ENCODE measurements at regions not wholly inside any gene's neighbourhood (a gene's known extent, or its start where the extent isn't known, plus 50 kb on each side); places are given as distances from the start of the nearest gene placed in this dataset.

DNA sequence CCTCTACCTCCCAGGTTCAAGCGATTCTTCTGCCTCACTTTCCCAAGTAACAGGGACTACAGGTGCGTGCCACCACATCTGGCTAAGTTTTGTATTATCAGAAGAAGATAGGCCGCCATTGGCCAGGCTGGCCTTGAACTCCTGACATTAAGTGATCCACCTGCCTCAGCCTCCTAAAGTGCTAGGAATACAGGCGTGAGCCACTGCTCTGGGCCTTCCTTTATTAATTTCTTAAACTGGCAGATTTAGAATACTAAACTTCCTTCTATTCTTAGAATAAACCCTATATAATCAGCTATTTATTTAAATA lies 86.6 kb downstream of the HFE start (continued):
- TF ChIP-seq, protein P1, sequence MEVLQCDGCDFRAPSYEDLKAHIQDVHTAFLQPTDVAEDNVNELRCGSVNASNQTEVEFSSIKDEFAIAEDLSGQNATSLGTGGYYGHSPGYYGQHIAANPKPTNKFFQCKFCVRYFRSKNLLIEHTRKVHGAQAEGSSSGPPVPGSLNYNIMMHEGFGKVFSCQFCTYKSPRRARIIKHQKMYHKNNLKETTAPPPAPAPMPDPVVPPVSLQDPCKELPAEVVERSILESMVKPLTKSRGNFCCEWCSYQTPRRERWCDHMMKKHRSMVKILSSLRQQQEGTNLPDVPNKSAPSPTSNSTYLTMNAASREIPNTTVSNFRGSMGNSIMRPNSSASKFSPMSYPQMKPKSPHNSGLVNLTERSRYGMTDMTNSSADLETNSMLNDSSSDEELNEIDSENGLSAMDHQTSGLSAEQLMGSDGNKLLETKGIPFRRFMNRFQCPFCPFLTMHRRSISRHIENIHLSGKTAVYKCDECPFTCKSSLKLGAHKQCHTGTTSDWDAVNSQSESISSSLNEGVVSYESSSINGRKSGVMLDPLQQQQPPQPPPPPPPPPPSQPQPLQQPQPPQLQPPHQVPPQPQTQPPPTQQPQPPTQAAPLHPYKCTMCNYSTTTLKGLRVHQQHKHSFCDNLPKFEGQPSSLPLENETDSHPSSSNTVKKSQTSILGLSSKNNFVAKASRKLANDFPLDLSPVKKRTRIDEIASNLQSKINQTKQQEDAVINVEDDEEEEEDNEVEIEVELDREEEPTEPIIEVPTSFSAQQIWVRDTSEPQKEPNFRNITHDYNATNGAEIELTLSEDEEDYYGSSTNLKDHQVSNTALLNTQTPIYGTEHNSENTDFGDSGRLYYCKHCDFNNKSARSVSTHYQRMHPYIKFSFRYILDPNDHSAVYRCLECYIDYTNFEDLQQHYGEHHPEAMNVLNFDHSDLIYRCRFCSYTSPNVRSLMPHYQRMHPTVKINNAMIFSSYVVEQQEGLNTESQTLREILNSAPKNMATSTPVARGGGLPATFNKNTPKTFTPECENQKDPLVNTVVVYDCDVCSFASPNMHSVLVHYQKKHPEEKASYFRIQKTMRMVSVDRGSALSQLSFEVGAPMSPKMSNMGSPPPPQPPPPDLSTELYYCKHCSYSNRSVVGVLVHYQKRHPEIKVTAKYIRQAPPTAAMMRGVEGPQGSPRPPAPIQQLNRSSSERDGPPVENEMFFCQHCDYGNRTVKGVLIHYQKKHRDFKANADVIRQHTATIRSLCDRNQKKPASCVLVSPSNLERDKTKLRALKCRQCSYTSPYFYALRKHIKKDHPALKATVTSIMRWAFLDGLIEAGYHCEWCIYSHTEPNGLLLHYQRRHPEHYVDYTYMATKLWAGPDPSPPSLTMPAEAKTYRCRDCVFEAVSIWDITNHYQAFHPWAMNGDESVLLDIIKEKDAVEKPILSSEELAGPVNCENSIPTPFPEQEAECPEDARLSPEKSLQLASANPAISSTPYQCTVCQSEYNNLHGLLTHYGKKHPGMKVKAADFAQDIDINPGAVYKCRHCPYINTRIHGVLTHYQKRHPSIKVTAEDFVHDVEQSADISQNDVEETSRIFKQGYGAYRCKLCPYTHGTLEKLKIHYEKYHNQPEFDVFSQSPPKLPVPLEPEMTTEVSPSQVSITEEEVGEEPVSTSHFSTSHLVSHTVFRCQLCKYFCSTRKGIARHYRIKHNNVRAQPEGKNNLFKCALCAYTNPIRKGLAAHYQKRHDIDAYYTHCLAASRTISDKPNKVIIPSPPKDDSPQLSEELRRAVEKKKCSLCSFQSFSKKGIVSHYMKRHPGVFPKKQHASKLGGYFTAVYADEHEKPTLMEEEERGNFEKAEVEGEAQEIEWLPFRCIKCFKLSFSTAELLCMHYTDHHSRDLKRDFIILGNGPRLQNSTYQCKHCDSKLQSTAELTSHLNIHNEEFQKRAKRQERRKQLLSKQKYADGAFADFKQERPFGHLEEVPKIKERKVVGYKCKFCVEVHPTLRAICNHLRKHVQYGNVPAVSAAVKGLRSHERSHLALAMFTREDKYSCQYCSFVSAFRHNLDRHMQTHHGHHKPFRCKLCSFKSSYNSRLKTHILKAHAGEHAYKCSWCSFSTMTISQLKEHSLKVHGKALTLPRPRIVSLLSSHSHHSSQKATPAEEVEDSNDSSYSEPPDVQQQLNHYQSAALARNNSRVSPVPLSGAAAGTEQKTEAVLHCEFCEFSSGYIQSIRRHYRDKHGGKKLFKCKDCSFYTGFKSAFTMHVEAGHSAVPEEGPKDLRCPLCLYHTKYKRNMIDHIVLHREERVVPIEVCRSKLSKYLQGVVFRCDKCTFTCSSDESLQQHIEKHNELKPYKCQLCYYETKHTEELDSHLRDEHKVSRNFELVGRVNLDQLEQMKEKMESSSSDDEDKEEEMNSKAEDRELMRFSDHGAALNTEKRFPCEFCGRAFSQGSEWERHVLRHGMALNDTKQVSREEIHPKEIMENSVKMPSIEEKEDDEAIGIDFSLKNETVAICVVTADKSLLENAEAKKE (CRISPR knock-in tag; IDR thresholded peaks at IDR 0.05), result no peak
- TF ChIP-seq POLR2AphosphoS5 (IDR thresholded peaks at IDR 0.05; ENCODE audit: low read depth) (no peak), STAT1 (IDR thresholded peaks at IDR 0.05; ENCODE audit: unreplicated experiment) (no peak)
- TF ChIP-seq, protein P2, sequence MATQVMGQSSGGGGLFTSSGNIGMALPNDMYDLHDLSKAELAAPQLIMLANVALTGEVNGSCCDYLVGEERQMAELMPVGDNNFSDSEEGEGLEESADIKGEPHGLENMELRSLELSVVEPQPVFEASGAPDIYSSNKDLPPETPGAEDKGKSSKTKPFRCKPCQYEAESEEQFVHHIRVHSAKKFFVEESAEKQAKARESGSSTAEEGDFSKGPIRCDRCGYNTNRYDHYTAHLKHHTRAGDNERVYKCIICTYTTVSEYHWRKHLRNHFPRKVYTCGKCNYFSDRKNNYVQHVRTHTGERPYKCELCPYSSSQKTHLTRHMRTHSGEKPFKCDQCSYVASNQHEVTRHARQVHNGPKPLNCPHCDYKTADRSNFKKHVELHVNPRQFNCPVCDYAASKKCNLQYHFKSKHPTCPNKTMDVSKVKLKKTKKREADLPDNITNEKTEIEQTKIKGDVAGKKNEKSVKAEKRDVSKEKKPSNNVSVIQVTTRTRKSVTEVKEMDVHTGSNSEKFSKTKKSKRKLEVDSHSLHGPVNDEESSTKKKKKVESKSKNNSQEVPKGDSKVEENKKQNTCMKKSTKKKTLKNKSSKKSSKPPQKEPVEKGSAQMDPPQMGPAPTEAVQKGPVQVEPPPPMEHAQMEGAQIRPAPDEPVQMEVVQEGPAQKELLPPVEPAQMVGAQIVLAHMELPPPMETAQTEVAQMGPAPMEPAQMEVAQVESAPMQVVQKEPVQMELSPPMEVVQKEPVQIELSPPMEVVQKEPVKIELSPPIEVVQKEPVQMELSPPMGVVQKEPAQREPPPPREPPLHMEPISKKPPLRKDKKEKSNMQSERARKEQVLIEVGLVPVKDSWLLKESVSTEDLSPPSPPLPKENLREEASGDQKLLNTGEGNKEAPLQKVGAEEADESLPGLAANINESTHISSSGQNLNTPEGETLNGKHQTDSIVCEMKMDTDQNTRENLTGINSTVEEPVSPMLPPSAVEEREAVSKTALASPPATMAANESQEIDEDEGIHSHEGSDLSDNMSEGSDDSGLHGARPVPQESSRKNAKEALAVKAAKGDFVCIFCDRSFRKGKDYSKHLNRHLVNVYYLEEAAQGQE (IDR thresholded peaks at IDR 0.05; ENCODE audit: unreplicated experiment), result no peak

DNA sequence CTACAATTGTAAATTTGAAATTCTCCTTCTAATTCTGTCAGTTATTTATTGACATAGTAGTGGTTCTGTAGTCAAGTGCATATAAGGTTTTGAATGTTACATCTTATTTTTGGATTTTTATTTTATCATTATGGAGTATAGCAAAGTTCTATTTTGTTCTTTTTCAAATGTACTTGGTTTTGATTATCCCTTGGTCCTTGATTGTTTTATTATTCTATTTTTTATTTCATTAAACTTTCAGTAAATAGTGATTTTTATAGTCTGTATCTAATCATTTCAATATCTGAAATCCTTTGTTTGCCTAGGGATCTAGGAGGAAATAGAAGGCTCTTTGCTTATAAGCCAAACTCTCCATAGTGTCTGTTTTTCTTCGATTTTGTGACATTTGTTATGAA lies 87.8 kb downstream of the HFE start:
- Histone ChIP-seq H3K27ac (ENCODE audit: low read depth) (no peak overlapping the region), H3K4me3 (no peak overlapping the region), H3F3A (replicated peaks; ENCODE audit: low read depth) (no peaks in the 10 kb centered on the region), H4K20me1 (replicated peaks; ENCODE audit: insufficient read depth) (no peaks in the 10 kb centered on the region), H3K9me2 (ENCODE audit: insufficient read depth) (no peaks in the 10 kb centered on the region), H3K79me2 (replicated peaks; ENCODE audit: insufficient read depth) (no peaks in the 10 kb centered on the region), H3K4me1 (ENCODE audit: insufficient read depth) (peaks cover 13% of the 10 kb centered on the region), H2AFZ (no peak overlapping the region), H3K27me3 (ENCODE audit: insufficient read depth) (no peaks in the 10 kb centered on the region), H3K36me3 (ENCODE audit: insufficient read depth) (no peaks in the 10 kb centered on the region), H3K4me2 (no peak overlapping the region)
- H3K36me3 Mint-ChIP-seq (ENCODE audit: low read depth), result no peaks in the 10 kb centered on the region
- peaks cover 9% of the 10 kb centered on the region for H3K27me3 Mint-ChIP-seq (ENCODE audit: insufficient read depth, low read depth, poor library complexity)
- H3K27ac Mint-ChIP-seq, result no peak overlapping the region
- peak overlapping the region; percentile 35; the same call in 1 of the 3 replicates for H3K4me3 Mint-ChIP-seq
- peaks cover 16% of the 10 kb centered on the region for H3K4me1 Mint-ChIP-seq
- no peak for ATAC-seq
- no peaks in the 10 kb centered on the region for H3K9me3 Mint-ChIP-seq
- DNase-seq (ENCODE audit: low spot score), result no peak
- TF ChIP-seq ZNF114 (CRISPR knock-in tag; IDR thresholded peaks at IDR 0.05), result no peak
- TF ChIP-seq, protein P1 (CRISPR knock-in tag; IDR thresholded peaks at IDR 0.05), result no peak
